ENCODE measurements at regions not wholly inside any gene's neighbourhood (a gene's known extent, or its start where the extent isn't known, plus 50 kb on each side); places are given as distances from the start of the nearest gene placed in this dataset.
A peak's percentile ranks its signal among the peaks of the same experiment; 100 is the strongest.
"Not testable (repeated sequence)": the region's sequence is repeated elsewhere in the genome, so short reads cannot be mapped to it uniquely, and the experiment has no call there.

- not testable (repeated sequence) for H3K23me2 ChIP-seq (ENCODE audit: low read depth, low read length); H4K20me1 ChIP-seq (replicated peaks in 1 of 2; ENCODE audit: control insufficient read depth in 1 of 2, insufficient read depth in 2 of 2, low read length in 2 of 2); H3K4me1 ChIP-seq (replicated peaks in 1 of 4; ENCODE audit: control insufficient read depth in 3 of 4, insufficient read depth in 4 of 4, low read length in 3 of 4); H3K14ac ChIP-seq (ENCODE audit: insufficient read length); H3K9me3 ChIP-seq (ENCODE audit: insufficient read depth in 2 of 2, low read depth in 1 of 2, low read length in 1 of 2); H2BK20ac ChIP-seq (ENCODE audit: low read length); FAIRE-seq; H3K4ac ChIP-seq (replicated peaks; ENCODE audit: insufficient read length, low read depth, low read length); H2BK12ac ChIP-seq (ENCODE audit: low read depth, low read length); H2BK5ac ChIP-seq (ENCODE audit: low read depth, low read length); H4K8ac ChIP-seq (ENCODE audit: extremely low read depth, insufficient read depth, low read length); H3K27ac ChIP-seq (ENCODE audit: low read depth, low read length); H3K18ac ChIP-seq (ENCODE audit: extremely low read depth, low read length); H3K56ac ChIP-seq (replicated peaks; ENCODE audit: insufficient read length, low read depth, low read length); H2BK15ac ChIP-seq (ENCODE audit: low read length); H3K79me2 ChIP-seq (ENCODE audit: control insufficient read depth in 1 of 2, insufficient read depth in 2 of 2, low read length in 2 of 2); H4K5ac ChIP-seq (ENCODE audit: insufficient read length, low read depth, low read length); H2BK120ac ChIP-seq (replicated peaks; ENCODE audit: low read depth, low read length); H4K91ac ChIP-seq (replicated peaks; ENCODE audit: insufficient read length, low read length); H2AK5ac ChIP-seq (ENCODE audit: low read depth, low read length); H3K23ac ChIP-seq (ENCODE audit: insufficient read length); H3K79me1 ChIP-seq (ENCODE audit: low read depth, low read length); H2AFZ ChIP-seq (ENCODE audit: low read length); H3K36me3 ChIP-seq (ENCODE audit: control insufficient read depth in 2 of 4, insufficient read depth in 4 of 4, low read length in 3 of 4)
- ChIA-PET CTCF (ENCODE audit: partially characterized antibody) (interaction anchor here (1.1 kb wide), 1 partner anchor 78 kb away, joined by 4 read pairs; no protein-coding TSS in a partner anchor), POLR2A (ENCODE audit: partially characterized antibody) (interaction anchor here (1.2 kb wide), 1 partner anchor 13 kb away, joined by 3 read pairs; no protein-coding TSS in a partner anchor)
- DNase-seq (ENCODE audit: low read depth in 1 of 2, low spot score in 2 of 2), result peak in 1 of 2 experiments; percentile 71
- peaks cover 0 to 11% (median 2%) of the 10 kb centered on the region in 4 experiments; a peak in 2 of 7 replicates for H3K27me3 ChIP-seq (replicated peaks in 1 of 4; ENCODE audit: control insufficient read depth in 3 of 4, extremely low read depth in 1 of 4, insufficient read depth in 3 of 4, low read length in 3 of 4)
- H3K4me3 ChIP-seq (ENCODE audit: extremely low read depth in 1 of 4, insufficient read depth in 2 of 4, low read depth in 3 of 4, low read length in 4 of 4), result peak overlapping the region; percentile 32 to 58 (median 40); a peak in 5 of 8 replicates
- peak overlapping the region in 3 of 4 experiments; percentile 18 to 52 (median 34); a peak in 3 of 7 replicates for H3K9ac ChIP-seq (replicated peaks in 1 of 4; ENCODE audit: extremely low read depth in 1 of 4, low read depth in 3 of 4, low read length in 3 of 4)
- 5% methylated on average over 19 of the region's 19 CpGs; no CpG with 5 or more reads in 1 of the 2 experiments for WGBS, 2 experiments (ENCODE audit: extremely low coverage in 1 of 2, insufficient coverage in 1 of 2, insufficient read length in 1 of 2, insufficient replicate concordance in 2 of 2, low coverage in 1 of 2, low lambda C conversion rate in 2 of 2, missing lambda C conversion rate in 1 of 2)
- peak overlapping the region; percentile 56 to 57 for H3K4me2 ChIP-seq (ENCODE audit: insufficient read depth in 1 of 2, low read depth in 2 of 2, low read length in 2 of 2)
- TF ChIP-seq TAF1 (IDR thresholded peaks at IDR 0.05; ENCODE audit: low read depth, low read length), result 0 out of 2 replicates have a peak, but pooled peaks have one; percentile 27
- TF ChIP-seq YY1 (IDR thresholded peaks at IDR 0.05; ENCODE audit: low read depth, low read length), result peak; percentile 58; the same call in 1 of the 2 replicates
- peak; percentile 47 for TF ChIP-seq KDM4A (IDR thresholded peaks at IDR 0.05; ENCODE audit: low read depth, low read length, severe bottlenecking)
Observed at GRCh38 chr9:79439221-79439620, 132.5 kb upstream of the TLE4 start.
